Adipocyte (in vitro differentiated cells): ENCODE measurements at regions not wholly inside any gene's neighbourhood (a gene's known extent, or its start where the extent isn't known, plus 50 kb on each side); places are given as distances from the start of the nearest gene placed in this dataset.

Experiments
- DNase-seq: peaks from one replicate; pipeline ENCODE4 v3.0.0-alpha.2; 2015; ENCODE audit warnings: low read depth
- H3K27me3 ChIP-seq: replicated peaks from 2 replicates; pipeline ENCODE4 v1.7.0; 2013; ENCODE audit warnings: mild to moderate bottlenecking, low read length, moderate library complexity; ENCODE audit not compliant: control insufficient read depth, insufficient read depth
- H3K36me3 ChIP-seq: 2 replicates; pipeline ENCODE4 v1.7.0; 2013; ENCODE audit warnings: low read length, mild to moderate bottlenecking, moderate library complexity; ENCODE audit not compliant: control insufficient read depth, insufficient read depth, severe bottlenecking
- H3K4me1 ChIP-seq: 2 replicates; pipeline ENCODE4 v1.7.0; 2013; ENCODE audit warnings: mild to moderate bottlenecking, low read length, moderate library complexity; ENCODE audit not compliant: control insufficient read depth, insufficient read depth
- H3K4me3 ChIP-seq: 2 replicates; pipeline ENCODE4 v1.7.0; 2013; ENCODE audit warnings: mild to moderate bottlenecking, low read length, moderate library complexity
- H3K9ac ChIP-seq: 2 replicates; pipeline ENCODE4 v1.7.0; 2013; ENCODE audit warnings: mild to moderate bottlenecking, low read length, moderate library complexity
- H3K9me3 ChIP-seq: 2 replicates; pipeline ENCODE4 v1.7.0; 2013; ENCODE audit warnings: mild to moderate bottlenecking, low read length, moderate library complexity; ENCODE audit not compliant: control insufficient read depth

GRCh38 chr10:57314046-57314445 is 953.0 kb upstream of the ZWINT start:
- no peak overlapping the region for H3K9ac ChIP-seq
- no peaks in the 10 kb centered on the region for H3K4me1 ChIP-seq
- no peak overlapping the region for H3K4me3 ChIP-seq
- no peaks in the 10 kb centered on the region for H3K36me3 ChIP-seq
- DNase-seq, result no peak
- no peaks in the 10 kb centered on the region for H3K9me3 ChIP-seq
- H3K27me3 ChIP-seq, result no peaks in the 10 kb centered on the region

DNA sequence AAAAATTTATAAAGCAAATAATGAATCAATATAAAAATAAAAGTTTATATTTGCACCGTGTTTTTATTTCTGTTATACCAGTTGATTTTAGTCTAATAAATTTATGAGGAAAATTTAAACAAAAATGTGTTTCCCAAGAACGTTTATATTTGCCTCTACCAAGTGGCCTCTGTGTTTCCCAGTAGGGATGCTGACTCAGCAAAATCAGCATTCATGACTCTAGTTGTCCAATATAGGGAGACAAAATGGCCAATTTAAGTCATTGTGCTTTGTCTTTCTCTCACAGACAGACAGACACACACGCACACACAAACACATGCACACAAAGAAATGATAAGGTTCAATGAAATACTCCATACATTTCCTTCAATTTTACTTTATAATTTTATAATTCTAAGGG is 942.5 kb upstream of the ZWINT start:
- Histone ChIP-seq H3K4me3 (no peak overlapping the region), H3K9ac (no peak overlapping the region), H3K36me3 (no peaks in the 10 kb centered on the region), H3K27me3 (no peaks in the 10 kb centered on the region), H3K9me3 (no peaks in the 10 kb centered on the region), H3K4me1 (no peaks in the 10 kb centered on the region)
- no peak for DNase-seq

DNA sequence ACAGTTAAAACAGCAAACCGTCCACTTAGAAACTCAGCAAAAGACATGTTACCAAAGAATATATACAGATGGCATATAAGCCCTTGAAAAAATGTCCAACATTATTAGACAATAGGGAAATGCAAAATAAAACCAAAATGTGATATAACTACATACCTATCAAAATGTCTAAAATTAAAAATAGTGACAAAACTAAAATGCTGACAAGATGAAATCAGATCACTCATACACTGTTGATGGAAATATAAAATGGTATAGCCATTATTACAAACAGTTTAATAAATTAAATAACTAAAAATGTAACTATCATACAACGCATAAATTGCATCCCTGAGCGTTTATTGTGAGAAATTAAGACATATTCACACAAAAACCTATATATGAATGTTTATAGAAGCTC is 939.7 kb upstream of the ZWINT start:
- H3K9me3 ChIP-seq, result no peaks in the 10 kb centered on the region
- DNase-seq, result no peak
- no peaks in the 10 kb centered on the region for H3K36me3 ChIP-seq

GRCh38 chr10:57294698-57295097 is 933.6 kb upstream of the ZWINT start:
- Histone ChIP-seq H3K27me3 (no peaks in the 10 kb centered on the region), H3K4me1 (no peaks in the 10 kb centered on the region), H3K36me3 (no peaks in the 10 kb centered on the region), H3K4me3 (no peak overlapping the region), H3K9me3 (peaks cover 1% of the 10 kb centered on the region), H3K9ac (no peak overlapping the region)
- DNase-seq, result no peak

More for the DNA sequence above, 939.7 kb upstream of the ZWINT start:
- Histone ChIP-seq H3K9ac (no peak overlapping the region), H3K4me1 (no peaks in the 10 kb centered on the region), H3K27me3 (no peaks in the 10 kb centered on the region), H3K4me3 (no peak overlapping the region)

DNA sequence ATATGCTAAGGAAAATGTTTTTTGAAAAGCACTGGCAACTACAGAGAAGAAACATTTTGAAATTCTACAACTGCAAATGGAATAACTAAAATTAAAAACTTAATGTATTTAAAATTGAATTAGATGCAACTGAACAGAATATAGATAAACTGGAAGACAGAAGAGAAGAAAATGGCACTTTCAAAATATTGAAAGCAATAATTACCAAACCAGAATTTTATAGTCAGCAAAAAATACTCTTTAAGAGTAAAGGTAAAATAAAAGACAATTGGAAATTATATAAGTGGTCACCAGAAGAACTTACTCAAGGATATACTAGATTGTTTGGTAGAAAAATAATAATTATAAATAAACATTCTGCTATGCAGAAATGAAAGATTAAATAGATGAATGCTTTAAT is 927.7 kb upstream of the ZWINT start:
- no peak overlapping the region for H3K9ac ChIP-seq
- H3K27me3 ChIP-seq, result no peaks in the 10 kb centered on the region
- no peaks in the 10 kb centered on the region for H3K36me3 ChIP-seq
- no peak for DNase-seq
- H3K9me3 ChIP-seq, result peaks cover 19% of the 10 kb centered on the region
- no peak overlapping the region for H3K4me3 ChIP-seq
- H3K4me1 ChIP-seq, result no peaks in the 10 kb centered on the region

GRCh38 chr10:57262892-57263291 is 901.8 kb upstream of the ZWINT start:
- no peak for DNase-seq
- Histone ChIP-seq H3K4me1 (no peaks in the 10 kb centered on the region), H3K9me3 (peaks cover 4% of the 10 kb centered on the region), H3K27me3 (no peaks in the 10 kb centered on the region), H3K9ac (no peak overlapping the region), H3K36me3 (no peaks in the 10 kb centered on the region), H3K4me3 (no peak overlapping the region)

DNA sequence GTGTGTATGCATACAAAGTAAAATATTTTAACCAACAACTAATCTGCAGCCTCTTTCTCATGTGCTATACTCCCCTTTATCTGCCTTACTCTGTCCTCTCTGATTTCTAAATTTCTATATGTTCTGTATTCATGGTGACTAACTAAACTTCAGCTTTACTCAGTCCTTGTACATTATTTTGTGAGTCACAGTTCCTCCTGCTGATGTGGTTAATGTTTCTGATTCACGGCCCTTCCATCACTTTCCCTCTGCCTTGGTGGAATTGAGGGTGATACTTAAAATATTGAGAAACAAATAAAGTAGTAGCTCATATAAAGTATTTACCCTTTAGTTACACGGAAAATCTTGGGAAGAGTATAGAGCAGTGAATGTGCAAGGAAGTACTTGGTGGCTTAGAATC is 899.1 kb upstream of the ZWINT start:
- Histone ChIP-seq H3K4me1 (no peaks in the 10 kb centered on the region), H3K9ac (no peak overlapping the region), H3K27me3 (no peaks in the 10 kb centered on the region), H3K4me3 (no peak overlapping the region), H3K9me3 (peaks cover 4% of the 10 kb centered on the region), H3K36me3 (no peaks in the 10 kb centered on the region)
- DNase-seq, result no peak

GRCh38 chr10:57249615-57250281 is 888.7 kb upstream of the ZWINT start:
- no peak overlapping the region for H3K9ac ChIP-seq
- H3K36me3 ChIP-seq, result no peaks in the 10 kb centered on the region
- H3K27me3 ChIP-seq, result no peaks in the 10 kb centered on the region
- H3K4me1 ChIP-seq, result no peaks in the 10 kb centered on the region
- DNase-seq, result no peak
- no peak overlapping the region for H3K4me3 ChIP-seq
- H3K9me3 ChIP-seq, result no peaks in the 10 kb centered on the region

GRCh38 chr10:57247271-57247670 is 886.2 kb upstream of the ZWINT start:
- Histone ChIP-seq H3K4me3 (no peak overlapping the region), H3K27me3 (no peaks in the 10 kb centered on the region), H3K9me3 (no peaks in the 10 kb centered on the region), H3K4me1 (no peaks in the 10 kb centered on the region), H3K36me3 (no peaks in the 10 kb centered on the region), H3K9ac (no peak overlapping the region)
- DNase-seq, result no peak

- H3K9me3 ChIP-seq, result peaks cover 11% of the 10 kb centered on the region
- DNase-seq, result no peak
- H3K27me3 ChIP-seq, result no peaks in the 10 kb centered on the region
- no peaks in the 10 kb centered on the region for H3K36me3 ChIP-seq
- H3K4me1 ChIP-seq, result no peaks in the 10 kb centered on the region
- no peak overlapping the region for H3K4me3 ChIP-seq
- H3K9ac ChIP-seq, result no peak overlapping the region
Observed at GRCh38 chr10:57225920-57226319, 864.9 kb upstream of the ZWINT start.

DNA sequence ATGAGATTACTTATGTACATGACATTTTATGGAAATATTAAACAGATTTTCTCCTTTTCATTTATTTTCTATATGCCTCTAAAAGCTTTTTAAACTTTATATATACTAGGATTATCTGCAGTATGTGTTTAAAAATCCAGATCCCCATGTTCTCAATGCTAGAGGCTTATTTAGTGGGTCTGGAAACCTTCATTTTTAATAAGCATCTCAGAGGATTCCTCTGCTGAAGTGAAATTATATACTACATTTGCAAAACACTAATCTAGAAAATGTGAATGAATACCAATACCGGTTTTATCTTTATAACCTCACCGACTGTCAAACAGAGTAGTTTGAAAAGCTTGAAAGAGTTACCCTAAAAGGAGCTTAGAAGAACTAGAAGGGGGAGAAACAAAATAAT is 863.8 kb upstream of the ZWINT start:
- no peak overlapping the region for H3K9ac ChIP-seq

DNA sequence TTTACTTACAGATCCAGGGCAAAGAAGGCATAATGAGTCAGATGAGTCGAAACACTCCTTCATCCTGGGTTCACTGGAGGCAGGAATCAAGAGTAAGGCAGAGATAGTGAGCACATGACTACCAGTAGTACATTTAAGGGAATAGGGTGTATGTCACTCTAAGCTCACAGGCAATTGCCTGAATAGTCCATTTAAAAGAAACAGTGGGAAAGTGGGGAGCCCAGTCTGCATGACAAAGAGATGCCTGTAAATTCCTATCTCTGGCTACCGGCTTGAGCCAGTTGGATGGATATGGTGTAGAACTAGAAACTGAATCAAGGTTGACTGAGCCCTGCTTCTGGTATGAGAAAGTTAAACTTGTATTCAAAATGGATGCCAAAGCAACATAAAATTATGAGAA is 861.5 kb upstream of the ZWINT start:
- Histone ChIP-seq H3K4me3 (no peak overlapping the region), H3K9me3 (no peaks in the 10 kb centered on the region), H3K27me3 (no peaks in the 10 kb centered on the region), H3K9ac (no peak overlapping the region), H3K36me3 (no peaks in the 10 kb centered on the region), H3K4me1 (no peaks in the 10 kb centered on the region)
- no peak for DNase-seq

More for the DNA sequence above, 863.8 kb upstream of the ZWINT start:
- no peaks in the 10 kb centered on the region for H3K4me1 ChIP-seq
- no peaks in the 10 kb centered on the region for H3K27me3 ChIP-seq
- no peaks in the 10 kb centered on the region for H3K36me3 ChIP-seq
- no peak overlapping the region for H3K4me3 ChIP-seq
- no peak for DNase-seq
- H3K9me3 ChIP-seq, result peaks cover 7% of the 10 kb centered on the region
